GM23338 (cell line): ENCODE measurements at regions not wholly inside any gene's neighbourhood (a gene's known extent, or its start where the extent isn't known, plus 50 kb on each side); places are given as distances from the start of the nearest gene placed in this dataset.

Experiments used
- ATAC-seq: fragments of 200-7000 bp; cut with Tn5 transposase; 3 replicates; pipeline ENCODE4 v1.9.1; 2020
- DNase-seq: peaks from one replicate; pipeline ENCODE4 v3.0.0-alpha.2; 2015; ENCODE audit warnings: low spot score
- H2AFZ ChIP-seq: fragments of 200-600 bp; sonication (generic); 2 replicates; pipeline ENCODE4 v1.8.0; 2016; ENCODE audit warnings: antibody characterized with exemption, mild to moderate bottlenecking, moderate library complexity
- H3F3A ChIP-seq: fragments of 200-600 bp; sonication (generic); replicated peaks from 2 replicates; pipeline ENCODE4 v1.8.0; 2017; ENCODE audit warnings: antibody characterized with exemption, mixed run types, low read depth
- H3K27ac ChIP-seq: fragments of 200-600 bp; sonication (generic); 2 replicates; pipeline ENCODE4 v1.6.1; 2016; ENCODE audit warnings: low read depth
- H3K27me3 ChIP-seq: fragments of 200-600 bp; sonication (generic); 2 replicates; pipeline ENCODE4 v1.8.0; 2016; ENCODE audit warnings: mild to moderate bottlenecking, mixed run types, moderate library complexity; ENCODE audit not compliant: insufficient read depth
- H3K36me3 ChIP-seq: fragments of 200-600 bp; sonication (generic); 2 replicates; pipeline ENCODE4 v1.8.0; 2016; ENCODE audit warnings: mild to moderate bottlenecking; ENCODE audit not compliant: insufficient read depth
- H3K4me1 ChIP-seq: fragments of 200-600 bp; sonication (generic); 2 replicates; pipeline ENCODE4 v1.8.0; 2016; ENCODE audit warnings: mild to moderate bottlenecking, moderate library complexity; ENCODE audit not compliant: insufficient read depth
- H3K4me2 ChIP-seq: fragments of 200-600 bp; sonication (generic); 2 replicates; pipeline ENCODE4 v1.7.1; 2017; ENCODE audit warnings: mixed run types
- H3K4me3 ChIP-seq: fragments of 200-600 bp; sonication (generic); 2 replicates; pipeline ENCODE4 v1.6.1; 2016; ENCODE audit warnings: mixed run types
- H3K79me2 ChIP-seq: fragments of 200-600 bp; sonication (generic); replicated peaks from 2 replicates; pipeline ENCODE4 v1.8.0; 2017; ENCODE audit warnings: mild to moderate bottlenecking; ENCODE audit not compliant: insufficient read depth
- H3K9me2 ChIP-seq: fragments of 200-600 bp; sonication (generic); 2 replicates; pipeline ENCODE4 v1.8.0; 2017; ENCODE audit not compliant: insufficient read depth
- H4K20me1 ChIP-seq: fragments of 200-600 bp; sonication (generic); replicated peaks from 2 replicates; pipeline ENCODE4 v1.8.0; 2017; ENCODE audit warnings: mild to moderate bottlenecking; ENCODE audit not compliant: insufficient read depth
- H3K27ac Mint-ChIP-seq: 2 replicates; pipeline ENCODE4 v1.8.0; 2020; ENCODE audit warnings: inconsistent platforms, mild to moderate bottlenecking, moderate library complexity, mixed read lengths
- H3K27me3 Mint-ChIP-seq: 3 replicates; pipeline ENCODE4 v1.8.0; 2022; ENCODE audit warnings: low read depth, mild to moderate bottlenecking, moderate library complexity, mixed read lengths, inconsistent platforms; ENCODE audit not compliant: insufficient read depth, poor library complexity
- H3K36me3 Mint-ChIP-seq: 3 replicates; pipeline ENCODE4 v1.8.0; 2021; ENCODE audit warnings: low read depth, mild to moderate bottlenecking, inconsistent platforms, moderate library complexity, mixed read lengths
- H3K4me1 Mint-ChIP-seq: 3 replicates; pipeline ENCODE4 v1.8.0; 2020; ENCODE audit warnings: mild to moderate bottlenecking, inconsistent platforms, mixed read lengths
- H3K4me3 Mint-ChIP-seq: 3 replicates; pipeline ENCODE4 v1.8.0; 2021; ENCODE audit warnings: moderate library complexity, mild to moderate bottlenecking, inconsistent platforms, mixed read lengths
- H3K9me3 Mint-ChIP-seq: 3 replicates; pipeline ENCODE4 v1.8.0; 2020; ENCODE audit warnings: moderate library complexity, mild to moderate bottlenecking, inconsistent platforms, mixed read lengths
- CREB1 ChIP-seq: fragments of 250-450 bp; sonication (Bioruptor Pico); IDR thresholded peaks from 2 replicates; pipeline ENCODE4 v1.5.0; 2020; ENCODE audit warnings: low read depth, mild to moderate bottlenecking, moderate library complexity
- CTCF ChIP-seq, 2 experiments: fragments of 200-600 bp in 1 of 2; sonication (generic) in 1 of 2; conservative IDR thresholded peaks; 2 replicates each; pipeline versions ENCODE4 v1.5.1 to v1.6.1; 2016 to 2017; ENCODE audit warnings: antibody characterized with exemption in 2 of 2, low read depth in 2 of 2, mild to moderate bottlenecking in 2 of 2, moderate library complexity in 1 of 2
- ETS1 ChIP-seq: IDR thresholded peaks from 2 replicates; pipeline ENCODE4 v1.6.1; 2016; ENCODE audit warnings: antibody characterized with exemption
- EZH2 ChIP-seq: fragments of 200-600 bp; sonication (generic); IDR thresholded peaks from one replicate; pipeline ENCODE4 v1.8.0; 2017; ENCODE audit warnings: antibody characterized with exemption, mild to moderate bottlenecking, low read depth; ENCODE audit not compliant: unreplicated experiment
- EZH2phosphoT487 ChIP-seq: fragments of 200-600 bp; sonication (generic); IDR thresholded peaks from one replicate; pipeline ENCODE4 v1.8.1; 2018; ENCODE audit warnings: antibody characterized with exemption; ENCODE audit not compliant: unreplicated experiment
- JUNB ChIP-seq: IDR thresholded peaks from one replicate; pipeline ENCODE4 v1.6.1; 2016; ENCODE audit warnings: antibody characterized with exemption; ENCODE audit not compliant: unreplicated experiment
- NANOG ChIP-seq: IDR thresholded peaks from 2 replicates; pipeline ENCODE4 v1.6.1; 2016; ENCODE audit warnings: antibody characterized with exemption, borderline replicate concordance
- POLR2AphosphoS5 ChIP-seq: IDR thresholded peaks from 2 replicates; pipeline ENCODE4 v1.6.1; 2016; ENCODE audit warnings: antibody characterized with exemption, low read depth
- STAT1 ChIP-seq: IDR thresholded peaks from one replicate; pipeline ENCODE4 v1.6.1; 2016; ENCODE audit warnings: antibody characterized with exemption; ENCODE audit not compliant: unreplicated experiment
- ZNF114 ChIP-seq: fragments of 250-450 bp; sonication (Bioruptor Pico); IDR thresholded peaks from 2 replicates; pipeline ENCODE4 v1.5.0; 2020; ENCODE audit warnings: mild to moderate bottlenecking, moderate library complexity
- ZNF331 ChIP-seq: fragments of 250-450 bp; sonication (Bioruptor Pico); IDR thresholded peaks from 2 replicates; pipeline ENCODE4 v1.5.0; 2020; ENCODE audit warnings: low read depth, mild to moderate bottlenecking, moderate library complexity
- ZNF462 ChIP-seq: fragments of 250-450 bp; sonication (Bioruptor Pico); IDR thresholded peaks from 2 replicates; pipeline ENCODE4 v1.5.0; 2020; ENCODE audit warnings: mild to moderate bottlenecking, moderate library complexity
- TF ChIP-seq, protein P1 (sequence below): IDR thresholded peaks from one replicate; pipeline ENCODE4 v1.6.1; 2018; ENCODE audit warnings: antibody characterized with exemption; ENCODE audit not compliant: unreplicated experiment

- Histone ChIP-seq H3K27me3 (no peaks in the 10 kb centered on the region), H2AFZ (no peak overlapping the region), H3K4me3 (no peak overlapping the region), H3K79me2 (no peaks in the 10 kb centered on the region), H3K4me1 (peaks cover 7% of the 10 kb centered on the region; the same call in 1 of the 2 replicates), H3K36me3 (no peaks in the 10 kb centered on the region), H3K27ac (no peak overlapping the region), H4K20me1 (no peaks in the 10 kb centered on the region), H3K9me2 (no peaks in the 10 kb centered on the region), H3F3A (no peaks in the 10 kb centered on the region), H3K4me2 (no peak overlapping the region)
- no peak overlapping the region; the same call in 1 of the 2 replicates for H3K27ac Mint-ChIP-seq
- DNase-seq (no peak), ATAC-seq (no peak)
- no peak overlapping the region for H3K4me3 Mint-ChIP-seq
- H3K4me1 Mint-ChIP-seq, result peaks cover 6% of the 10 kb centered on the region
- H3K9me3 Mint-ChIP-seq, result peaks cover 14% of the 10 kb centered on the region
- no peaks in the 10 kb centered on the region for H3K27me3 Mint-ChIP-seq
- TF ChIP-seq, protein P1, sequence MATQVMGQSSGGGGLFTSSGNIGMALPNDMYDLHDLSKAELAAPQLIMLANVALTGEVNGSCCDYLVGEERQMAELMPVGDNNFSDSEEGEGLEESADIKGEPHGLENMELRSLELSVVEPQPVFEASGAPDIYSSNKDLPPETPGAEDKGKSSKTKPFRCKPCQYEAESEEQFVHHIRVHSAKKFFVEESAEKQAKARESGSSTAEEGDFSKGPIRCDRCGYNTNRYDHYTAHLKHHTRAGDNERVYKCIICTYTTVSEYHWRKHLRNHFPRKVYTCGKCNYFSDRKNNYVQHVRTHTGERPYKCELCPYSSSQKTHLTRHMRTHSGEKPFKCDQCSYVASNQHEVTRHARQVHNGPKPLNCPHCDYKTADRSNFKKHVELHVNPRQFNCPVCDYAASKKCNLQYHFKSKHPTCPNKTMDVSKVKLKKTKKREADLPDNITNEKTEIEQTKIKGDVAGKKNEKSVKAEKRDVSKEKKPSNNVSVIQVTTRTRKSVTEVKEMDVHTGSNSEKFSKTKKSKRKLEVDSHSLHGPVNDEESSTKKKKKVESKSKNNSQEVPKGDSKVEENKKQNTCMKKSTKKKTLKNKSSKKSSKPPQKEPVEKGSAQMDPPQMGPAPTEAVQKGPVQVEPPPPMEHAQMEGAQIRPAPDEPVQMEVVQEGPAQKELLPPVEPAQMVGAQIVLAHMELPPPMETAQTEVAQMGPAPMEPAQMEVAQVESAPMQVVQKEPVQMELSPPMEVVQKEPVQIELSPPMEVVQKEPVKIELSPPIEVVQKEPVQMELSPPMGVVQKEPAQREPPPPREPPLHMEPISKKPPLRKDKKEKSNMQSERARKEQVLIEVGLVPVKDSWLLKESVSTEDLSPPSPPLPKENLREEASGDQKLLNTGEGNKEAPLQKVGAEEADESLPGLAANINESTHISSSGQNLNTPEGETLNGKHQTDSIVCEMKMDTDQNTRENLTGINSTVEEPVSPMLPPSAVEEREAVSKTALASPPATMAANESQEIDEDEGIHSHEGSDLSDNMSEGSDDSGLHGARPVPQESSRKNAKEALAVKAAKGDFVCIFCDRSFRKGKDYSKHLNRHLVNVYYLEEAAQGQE, result no peak
- TF ChIP-seq ZNF114, result no peak
- no peak for TF ChIP-seq ZNF462 (CRISPR knock-in tag)
- no peak for TF ChIP-seq EZH2
- TF ChIP-seq EZH2phosphoT487, result no peak
- no peak for TF ChIP-seq ZNF331 (CRISPR knock-in tag)
- TF ChIP-seq CREB1, result no peak
- TF ChIP-seq POLR2AphosphoS5, result no peak
- no peak for TF ChIP-seq ETS1
- no peak for TF ChIP-seq CTCF (conservative IDR thresholded peaks at IDR 0.05; ENCODE audit: low read depth in 2 of 2)
- TF ChIP-seq STAT1, result no peak
- TF ChIP-seq JUNB, result no peak
- no peak for TF ChIP-seq NANOG
- H3K36me3 Mint-ChIP-seq, result peaks cover 8% of the 10 kb centered on the region; the same call in 2 of the 3 replicates
Observed at GRCh38 chr4:152052451-152053057, 291.7 kb upstream of the GATB start.
